GM12878 (cell line): ENCODE measurements at regions not wholly inside any gene's neighbourhood (a gene's known extent, or its start where the extent isn't known, plus 50 kb on each side); places are given as distances from the start of the nearest gene placed in this dataset.

ENCODE experiments used
- ATAC-seq: fragments of 200-7000 bp; cut with Tn5 transposase; 3 replicates; pipeline ENCODE4 v1.9.1; 2020; ENCODE audit warnings: mild to moderate bottlenecking, moderate library complexity
- BruUV-seq: library from RNA; stranded (reverse); fragments of 400-500 nt; replicated peaks from 2 replicates; lab custom pipeline; 2021; lab: Mats Ljungman, UMichigan
- CTCF ChIA-PET: fragments of 300-600 bp; sonication (Branson Sonifier 250); formaldehyde crosslinking; extraction: SDS; loops from one replicate; lab custom pipeline; 2021; ENCODE audit warnings: inconsistent platforms; lab: Yijun Ruan, JAX
- POLR2A ChIA-PET: fragments of 350-600 bp; formaldehyde crosslinking; extraction: SDS; loops from one replicate; lab custom pipeline; 2021; ENCODE audit warnings: inconsistent platforms; lab: Charles Lee
- RAD21 ChIA-PET: fragments of 300-600 bp; sonication (Branson Sonifier 250); formaldehyde crosslinking; loops from one replicate; lab custom pipeline; 2023; ENCODE audit warnings: antibody characterized with exemption; ENCODE audit not compliant: unreplicated experiment; lab: Charles Lee
- SMC1A ChIA-PET: fragments of 300-600 bp; sonication (Branson Sonifier 250); formaldehyde crosslinking; loops from one replicate; lab custom pipeline; 2023; ENCODE audit not compliant: unreplicated experiment, uncharacterized antibody; lab: Charles Lee
- DNase-seq: peaks from one replicate; pipeline ENCODE4 v3.0.0-alpha.2; 2011; ENCODE audit warnings: low read depth, low spot score
- FAIRE-seq: peaks from 3 replicates; lab custom pipeline; 2011; peaks lifted over from hg19 to GRCh38; lab: Jason Lieb, UNC
- H2AFZ ChIP-seq: 2 replicates; pipeline ENCODE4 v1.6.0; 2011; ENCODE audit warnings: low read depth, low read length, control low read depth; ENCODE audit not compliant: control insufficient read depth
- H3K27ac ChIP-seq: 2 replicates; pipeline ENCODE4 v1.5.1; 2011; ENCODE audit warnings: control low read depth; ENCODE audit not compliant: control insufficient read depth, insufficient read depth
- H3K27me3 ChIP-seq, 2 experiments: replicated peaks in 1 of 2; 2 replicates each; pipeline versions ENCODE4 v1.6.0 to v1.6.1; 2011; ENCODE audit warnings: low read length in 1 of 2; ENCODE audit not compliant: control insufficient read depth in 2 of 2, insufficient read depth in 2 of 2
- H3K36me3 ChIP-seq, 2 experiments: 2 replicates each; pipeline ENCODE4 v1.5.1; 2011; ENCODE audit warnings: low read length in 1 of 2; ENCODE audit not compliant: control insufficient read depth in 2 of 2, insufficient read depth in 2 of 2
- H3K4me1 ChIP-seq: 2 replicates; pipeline ENCODE4 v1.6.1; 2011; ENCODE audit warnings: mild to moderate bottlenecking, low read length, moderate library complexity, mixed read lengths; ENCODE audit not compliant: control insufficient read depth, insufficient read depth
- H3K4me2 ChIP-seq: 2 replicates; pipeline ENCODE4 v1.6.0; 2011; ENCODE audit warnings: control low read depth; ENCODE audit not compliant: control insufficient read depth, insufficient read depth
- H3K4me3 ChIP-seq: fragments of 200-600 bp; sonication (generic); 2 replicates; pipeline ENCODE4 v1.5.1; 2016
- H3K79me2 ChIP-seq: 2 replicates; pipeline ENCODE4 v1.6.0; 2011; ENCODE audit warnings: low read length; ENCODE audit not compliant: control insufficient read depth, insufficient read depth
- H3K9ac ChIP-seq: 2 replicates; pipeline ENCODE4 v1.8.0; 2011; ENCODE audit warnings: low read length, control low read depth, mixed read lengths; ENCODE audit not compliant: control insufficient read depth, insufficient read depth
- H3K9me3 ChIP-seq: replicated peaks from 3 replicates; pipeline ENCODE4 v1.5.1; 2011; ENCODE audit warnings: mild to moderate bottlenecking, low read length; ENCODE audit not compliant: control insufficient read depth, insufficient read depth
- H4K20me1 ChIP-seq: 2 replicates; pipeline ENCODE4 v1.6.0; 2011; ENCODE audit not compliant: control insufficient read depth, insufficient read depth
- BMI1 ChIP-seq: fragments of 450-650 bp; IDR thresholded peaks from 2 replicates; pipeline ENCODE4 v1.6.1; 2016; ENCODE audit warnings: mild to moderate bottlenecking, moderate library complexity, borderline replicate concordance
- CBFB ChIP-seq: IDR thresholded peaks from 2 replicates; pipeline ENCODE4 v1.6.1; 2016; ENCODE audit warnings: antibody characterized with exemption, low read depth
- CBX3 ChIP-seq: fragments of 200-600 bp; sonication (generic); IDR thresholded peaks from 2 replicates; pipeline ENCODE4 v1.6.1; 2016; ENCODE audit warnings: low read depth, borderline replicate concordance
- EP300 ChIP-seq, 2 experiments: fragments of 150-350 bp in 1 of 2; IDR thresholded peaks; 2 replicates each; pipeline ENCODE4 v1.6.1; 2011 to 2012; ENCODE audit warnings: low read depth in 2 of 2, low read length in 2 of 2, borderline replicate concordance in 1 of 2, improper control_type of control experiment in 1 of 2, inconsistent platforms in 1 of 2; ENCODE audit not compliant: control insufficient read depth in 1 of 2
- ESRRA ChIP-seq: IDR thresholded peaks from 2 replicates; pipeline ENCODE4 v1.6.1; 2012; ENCODE audit warnings: mild to moderate bottlenecking, low read length, improper control_type of control experiment
- FOXK2 ChIP-seq: fragments of 450-650 bp; IDR thresholded peaks from 2 replicates; pipeline ENCODE4 v1.6.1; 2017; ENCODE audit warnings: mild to moderate bottlenecking, moderate library complexity
- POLR2AphosphoS2 ChIP-seq: IDR thresholded peaks from 2 replicates; pipeline ENCODE4 v1.6.1; 2011; ENCODE audit warnings: low read depth, mild to moderate bottlenecking, low read length, improper control_type of control experiment, moderate library complexity
- PRDM15 ChIP-seq: fragments of 450-650 bp; formaldehyde crosslinking; IDR thresholded peaks from 2 replicates; pipeline ENCODE4 v1.4.0; 2020; ENCODE audit warnings: mild to moderate bottlenecking, moderate library complexity
- RELB ChIP-seq: fragments of 450-650 bp; IDR thresholded peaks from 2 replicates; pipeline ENCODE4 v1.6.1; 2017; ENCODE audit warnings: low read depth, mild to moderate bottlenecking, moderate library complexity
- REST ChIP-seq: IDR thresholded peaks from 2 replicates; pipeline ENCODE4 v1.6.1; 2012; ENCODE audit warnings: mild to moderate bottlenecking, low read depth, low read length
- SMC3 ChIP-seq: IDR thresholded peaks from 2 replicates; pipeline ENCODE4 v1.6.1; 2011; ENCODE audit warnings: low read length, improper control_type of control experiment, borderline replicate concordance
- SP1 ChIP-seq: IDR thresholded peaks from one replicate; pipeline ENCODE4 v1.6.1; 2011; ENCODE audit warnings: low read depth, low read length
- SREBF1 ChIP-seq: IDR thresholded peaks from 2 replicates; pipeline ENCODE4 v1.6.1; 2012; ENCODE audit warnings: mild to moderate bottlenecking, low read length
- ZNF384 ChIP-seq: IDR thresholded peaks from 2 replicates; pipeline ENCODE4 v1.6.1; 2012; ENCODE audit warnings: low read depth, mild to moderate bottlenecking, low read length, improper control_type of control experiment, borderline replicate concordance
- WGBS: methylation state at CpG from one replicate; pipeline ENCODE4 v1.1.6; 2016; ENCODE audit warnings: low lambda C conversion rate; ENCODE audit not compliant: insufficient replicate concordance, insufficient coverage; ENCODE audit errors: missing lambda C conversion rate; 5-methylcytosine and 5-hydroxymethylcytosine counted together
- in situ Hi-C: fragments of 300-500 bp; cut with MboI; formaldehyde crosslinking; loops from 9 replicates; pipeline ENCODE4 v1.14.3; 2018; ENCODE audit warnings: mixed read lengths
- intact Hi-C: fragments of 100-400 bp; cut with micrococcal nuclease; formaldehyde crosslinking; loops from one replicate; pipeline ENCODE4 v1.14.2; 2022; ENCODE audit not compliant: unreplicated experiment

GRCh38 chr5:6877986-6878828 is 165.0 kb downstream of the TENT4A start (continued):
- no peak for TF ChIP-seq RELB
- TF ChIP-seq SP1, result no peak
- TF ChIP-seq PRDM15 (CRISPR knock-in tag), result no peak
- no peak for TF ChIP-seq POLR2AphosphoS2

- intact Hi-C loops (no loop called here), in situ Hi-C loops (no loop called here)
- no peaks in the 10 kb centered on the region for H3K4me1 ChIP-seq
- ChIA-PET RAD21 (interaction anchor here (0.6 kb wide), 1 partner anchor 9 kb away, joined by 3 read pairs; no protein-coding TSS in a partner anchor), CTCF (no interaction called here), SMC1A (no interaction called here), POLR2A (no interaction called here)
- no peaks in the 10 kb centered on the region for H3K79me2 ChIP-seq
- H3K4me2 ChIP-seq, result no peak overlapping the region
- H3K4me3 ChIP-seq, result no peak overlapping the region
- H3K9me3 ChIP-seq, result peaks cover 5% of the 10 kb centered on the region; the same call in 2 of the 3 replicates
- FAIRE-seq (no peak), ATAC-seq (no peak), DNase-seq (no peak)
- no peak overlapping the region for H3K9ac ChIP-seq
- no TSS peak for BruUV-seq
- H3K27ac ChIP-seq, result no peak overlapping the region
- H3K27me3 ChIP-seq, result no peaks in the 10 kb centered on the region
- no peak overlapping the region for H2AFZ ChIP-seq
- H4K20me1 ChIP-seq, result no peaks in the 10 kb centered on the region
- no peaks in the 10 kb centered on the region for H3K36me3 ChIP-seq
- WGBS, result 31% methylated on average over 2 of the region's 2 CpGs
- no peak for TF ChIP-seq REST
- no peak for TF ChIP-seq SREBF1
- TF ChIP-seq FOXK2, result no peak
- TF ChIP-seq ESRRA, result no peak
- TF ChIP-seq ZNF384, result no peak
- no peak for TF ChIP-seq CBFB
- no peak for TF ChIP-seq SMC3
- TF ChIP-seq BMI1, result no peak
- TF ChIP-seq CBX3, result no peak
- no peak for TF ChIP-seq EP300 (IDR thresholded peaks at IDR 0.05; ENCODE audit: borderline replicate concordance in 1 of 2, control insufficient read depth in 1 of 2, low read depth in 2 of 2, low read length in 2 of 2)
These were observed 172.3 kb downstream of the TENT4A start for GRCh38 chr5:6885581-6885980.
